Peyer's patch (tissue), 4 donors: ENCODE measurements at regions not wholly inside any gene's neighbourhood (a gene's known extent, or its start where the extent isn't known, plus 50 kb on each side); places are given as distances from the start of the nearest gene placed in this dataset.
"Not testable (repeated sequence)": the region's sequence is repeated elsewhere in the genome, so short reads cannot be mapped to it uniquely, and the experiment has no call there.

Experiments used
- CTCF ChIP-seq, 6 experiments: fragments of 450-650 bp in 4 of 6; fragments of 200-600 bp in 2 of 6; sonication (generic) in 1 of 6; IDR thresholded peaks; one replicate each; pipeline ENCODE4 v1.5.1; 2017 to 2019; ENCODE audit warnings: antibody characterized with exemption in 6 of 6, mild to moderate bottlenecking in 3 of 6, moderate library complexity in 1 of 6
- POLR2A ChIP-seq, 2 donors: fragments of 450-650 bp; IDR thresholded peaks; one replicate each; pipeline ENCODE4 v1.5.1; 2017; ENCODE audit warnings: antibody characterized with exemption in 2 of 2, mild to moderate bottlenecking in 2 of 2, moderate library complexity in 2 of 2

- TF ChIP-seq POLR2A, CTCF (IDR thresholded peaks at IDR 0.05): not testable (repeated sequence)
Observed at GRCh38 chrX:112181361-112181760, 98.8 kb upstream of the TRPC5 start.
